ENCODE measurements at regions not wholly inside any gene's neighbourhood (a gene's known extent, or its start where the extent isn't known, plus 50 kb on each side); places are given as distances from the start of the nearest gene placed in this dataset.

GRCh38 chr10:130606001-130606405, 469.8 kb downstream of the GLRX3 start:
- no peak for DNase-seq (ENCODE audit: low read depth in 2 of 2, low spot score in 1 of 2)

DNA sequence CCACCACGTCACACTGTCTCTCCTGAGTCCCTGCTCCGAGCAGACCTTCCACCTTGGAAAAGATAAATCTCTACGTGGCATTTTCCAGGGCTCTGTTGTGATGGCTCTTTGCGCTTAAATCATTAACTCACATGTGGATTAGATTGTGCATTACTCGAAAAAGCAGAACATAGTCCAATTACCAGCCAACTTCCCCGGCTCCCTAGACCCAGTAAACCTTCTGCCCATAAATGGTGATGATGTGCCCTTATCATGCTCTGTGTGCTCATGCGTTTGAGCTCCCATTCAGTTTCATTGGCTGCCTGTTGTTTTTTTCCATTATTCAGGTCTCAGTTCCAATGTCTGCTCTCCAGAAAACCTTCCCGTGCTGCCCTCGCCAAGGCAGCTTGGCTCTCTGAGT, 471.2 kb downstream of the GLRX3 start:
- DNase-seq (ENCODE audit: low read depth in 2 of 2, low spot score in 1 of 2), result no peak

DNA sequence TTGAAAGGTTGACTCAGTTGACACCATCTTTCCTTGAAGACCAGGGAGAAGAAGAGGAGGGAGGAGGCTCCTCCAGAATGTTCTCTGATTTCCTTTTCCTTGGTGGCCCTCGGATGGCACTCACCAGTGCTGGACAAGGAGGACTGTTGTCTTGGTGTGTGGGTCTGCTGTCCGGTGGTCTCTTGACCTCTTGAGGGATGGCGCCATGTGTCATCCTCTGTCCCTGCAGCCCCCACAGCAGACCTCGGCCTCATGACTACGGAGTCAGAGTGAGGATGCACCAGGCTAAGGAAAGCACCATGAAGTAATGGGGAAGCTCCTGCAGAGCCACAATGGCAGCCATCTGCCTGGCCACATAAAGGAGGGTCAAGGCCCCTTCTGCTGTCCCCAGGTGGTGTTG, 475.0 kb downstream of the GLRX3 start:
- DNase-seq (ENCODE audit: low read depth in 2 of 2, low spot score in 1 of 2), result no peak

DNA sequence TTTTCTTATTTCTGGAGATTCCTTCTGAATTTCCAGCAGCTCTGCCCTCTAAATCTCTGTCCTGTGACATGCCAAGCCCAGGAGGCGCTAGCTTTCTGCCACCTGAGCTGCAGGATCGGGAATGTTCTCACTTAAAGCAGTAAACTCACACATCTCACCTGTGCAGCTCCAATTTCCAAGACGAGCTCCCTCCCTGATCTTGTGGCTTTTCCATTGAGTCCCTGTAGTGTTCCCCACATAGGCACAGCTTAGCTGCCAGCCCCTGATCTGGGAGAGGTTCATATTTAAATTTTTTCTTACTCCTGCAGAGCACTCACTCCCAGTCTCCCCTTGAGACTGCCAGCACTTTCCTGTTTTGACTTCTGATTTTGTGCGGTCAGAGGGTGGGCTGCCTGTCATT, 479.3 kb downstream of the GLRX3 start:
- DNase-seq (ENCODE audit: low read depth in 2 of 2, low spot score in 1 of 2), result no peak

DNA sequence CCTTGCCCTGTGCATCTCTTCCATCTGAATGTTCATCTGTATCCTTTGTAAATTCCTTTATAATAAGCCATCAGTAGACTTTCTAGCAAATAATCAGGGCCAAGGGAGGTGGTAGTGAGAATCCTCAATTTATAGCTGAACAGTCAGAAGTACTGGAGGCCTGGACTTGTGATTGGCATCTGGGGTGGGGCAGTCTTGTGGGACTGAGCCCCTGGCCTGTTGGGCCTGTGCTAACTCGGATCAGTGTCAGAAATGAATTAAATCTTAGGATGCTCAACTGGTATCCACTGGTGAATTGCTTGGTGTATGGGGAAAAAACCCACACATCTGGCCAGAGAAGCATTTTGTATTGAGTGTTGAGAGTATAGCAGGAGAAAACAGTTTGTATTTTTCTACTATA, 481.8 kb downstream of the GLRX3 start:
- DNase-seq (ENCODE audit: low read depth in 2 of 2, low spot score in 1 of 2), result no peak

- no peak for DNase-seq (ENCODE audit: low read depth in 2 of 2, low spot score in 1 of 2)
Measured at GRCh38 chr10:130618647-130619046, 482.5 kb downstream of the GLRX3 start.

GRCh38 chr10:130621231-130621775, 485.1 kb downstream of the GLRX3 start:
- no peak for DNase-seq (ENCODE audit: low read depth in 2 of 2, low spot score in 1 of 2)

DNA sequence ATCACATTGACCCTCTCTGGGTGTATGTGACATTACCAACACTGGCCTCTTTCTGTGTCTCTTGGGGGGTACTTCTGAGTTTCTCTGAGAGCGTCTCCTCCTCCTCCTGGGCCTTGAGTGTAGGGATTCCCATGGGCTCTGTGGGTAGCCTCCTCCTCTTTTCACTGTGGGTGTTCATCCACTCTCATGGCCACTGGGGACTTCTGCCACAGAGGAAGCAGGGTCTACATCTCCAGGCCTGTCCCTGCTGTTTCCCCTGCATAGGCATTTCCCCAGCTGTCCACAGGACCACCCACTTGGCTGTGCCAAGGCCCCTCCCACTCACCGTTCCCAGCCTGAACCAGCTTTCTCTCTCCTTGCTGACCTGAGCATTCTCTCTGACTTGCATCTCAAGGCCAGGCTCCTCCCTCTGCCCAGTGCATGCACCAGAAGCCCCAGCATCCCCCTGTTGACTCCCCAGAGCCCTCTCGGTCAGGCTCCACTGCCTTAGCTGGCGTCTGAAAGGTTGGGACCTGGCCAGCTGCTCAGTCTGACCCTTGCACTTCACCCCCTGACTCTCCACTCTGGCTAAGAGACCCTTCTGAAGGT, 487.6 kb downstream of the GLRX3 start:
- DNase-seq (ENCODE audit: low read depth in 2 of 2, low spot score in 1 of 2), result no peak

DNA sequence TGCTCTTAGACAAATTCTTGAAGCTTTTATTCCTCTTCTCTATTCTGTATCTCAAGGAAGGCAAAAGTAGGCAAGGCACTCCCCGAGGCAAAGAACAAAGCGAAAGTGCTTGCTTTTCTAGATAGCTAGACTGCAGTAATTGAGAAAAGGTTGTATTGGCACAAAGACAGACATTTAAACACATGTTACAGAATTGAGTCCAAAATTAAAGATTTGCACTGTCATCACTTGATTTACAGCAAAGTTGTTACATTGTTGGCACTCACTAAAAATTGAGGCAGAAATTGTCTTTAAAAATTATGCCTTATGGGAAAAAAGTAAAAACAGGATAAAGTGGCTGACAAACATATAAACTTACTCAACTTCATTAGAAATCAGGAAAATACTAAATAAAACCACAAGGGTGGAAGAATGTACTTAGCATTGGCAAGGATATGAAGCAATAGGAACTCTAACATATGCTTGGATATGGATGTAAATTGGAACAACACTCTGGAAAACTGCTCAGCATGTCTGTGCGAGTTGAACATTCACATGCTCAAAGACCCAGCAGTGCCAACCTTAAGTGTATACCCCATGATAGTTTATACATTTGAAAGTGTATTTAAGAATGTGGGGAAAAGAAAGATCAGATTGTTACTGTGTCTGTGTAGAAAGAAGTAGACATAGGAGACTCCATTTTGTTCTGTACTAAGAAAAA, 491.3 kb downstream of the GLRX3 start:
- no peak for DNase-seq (ENCODE audit: low read depth in 2 of 2, low spot score in 1 of 2)

DNA sequence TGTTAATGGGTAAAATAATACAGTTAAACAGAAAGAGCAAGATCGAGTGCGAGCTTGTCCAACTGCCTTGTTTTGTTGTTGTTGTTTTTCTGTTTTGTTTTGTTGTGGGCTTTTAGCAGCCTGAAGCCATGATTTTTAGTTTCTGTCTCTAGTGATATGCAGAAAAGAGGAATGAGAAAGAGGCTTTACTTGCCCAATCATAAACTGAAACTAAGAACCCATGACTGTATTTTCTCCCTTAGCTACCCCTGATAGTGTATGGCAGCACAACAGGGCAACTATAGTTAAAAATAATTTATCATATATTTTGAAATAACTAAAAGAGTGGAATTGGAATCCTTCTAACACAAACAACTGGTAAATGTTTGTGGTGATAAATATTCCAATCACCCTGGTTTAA, 493.9 kb downstream of the GLRX3 start:
- no peak for DNase-seq (ENCODE audit: low read depth in 2 of 2, low spot score in 1 of 2)

GRCh38 chr10:130631142-130632096, 495.2 kb downstream of the GLRX3 start:
- DNase-seq (ENCODE audit: low read depth in 2 of 2, low spot score in 1 of 2), result no peak

DNA sequence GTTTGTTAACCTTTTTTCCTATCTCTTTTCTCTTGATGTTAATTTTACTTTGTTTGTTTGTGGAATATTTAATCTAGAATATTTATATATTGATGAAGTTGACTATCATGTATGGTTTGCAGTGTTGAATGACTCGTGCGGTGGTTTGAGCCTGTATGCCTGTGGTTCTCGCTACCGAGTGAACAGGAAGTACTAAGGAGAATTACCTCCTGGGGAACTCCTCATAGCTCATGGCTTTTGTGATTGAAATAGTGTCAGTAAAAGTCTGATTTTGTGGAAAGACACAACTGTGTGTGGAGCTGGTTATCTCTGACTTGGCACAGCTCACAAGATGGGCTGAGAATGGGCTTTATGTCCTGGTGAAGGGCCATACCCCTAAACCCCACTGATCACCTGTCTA, 498.6 kb downstream of the GLRX3 start:
- no peak for DNase-seq (ENCODE audit: low read depth in 2 of 2, low spot score in 1 of 2)

DNA sequence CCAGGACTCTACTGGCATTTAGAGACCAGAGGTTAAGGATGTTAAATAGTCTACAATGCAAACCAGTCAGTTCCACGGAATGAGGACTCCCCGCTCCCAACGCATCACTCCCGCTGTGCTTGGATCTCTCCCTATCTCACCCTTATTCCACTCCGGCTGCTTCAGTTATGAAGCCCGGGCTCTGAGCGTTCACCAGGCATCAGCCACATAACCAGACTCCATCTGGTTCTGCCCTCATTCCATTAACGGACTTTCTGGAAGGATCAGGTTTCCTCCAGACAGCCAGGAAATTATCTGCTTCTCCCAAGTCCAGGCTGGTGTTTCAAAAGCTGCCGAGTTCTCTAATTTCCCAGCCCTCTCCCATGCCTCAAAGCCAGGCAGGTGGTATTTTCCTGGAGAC, 499.3 kb downstream of the GLRX3 start:
- DNase-seq (ENCODE audit: low read depth in 2 of 2, low spot score in 1 of 2), result no peak

GRCh38 chr10:130636313-130636930, 500.2 kb downstream of the GLRX3 start:
- DNase-seq (ENCODE audit: low read depth in 2 of 2, low spot score in 1 of 2), result no peak

GRCh38 chr10:130637089-130637676, 501.0 kb downstream of the GLRX3 start:
- no peak for DNase-seq (ENCODE audit: low read depth in 2 of 2, low spot score in 1 of 2)

DNA sequence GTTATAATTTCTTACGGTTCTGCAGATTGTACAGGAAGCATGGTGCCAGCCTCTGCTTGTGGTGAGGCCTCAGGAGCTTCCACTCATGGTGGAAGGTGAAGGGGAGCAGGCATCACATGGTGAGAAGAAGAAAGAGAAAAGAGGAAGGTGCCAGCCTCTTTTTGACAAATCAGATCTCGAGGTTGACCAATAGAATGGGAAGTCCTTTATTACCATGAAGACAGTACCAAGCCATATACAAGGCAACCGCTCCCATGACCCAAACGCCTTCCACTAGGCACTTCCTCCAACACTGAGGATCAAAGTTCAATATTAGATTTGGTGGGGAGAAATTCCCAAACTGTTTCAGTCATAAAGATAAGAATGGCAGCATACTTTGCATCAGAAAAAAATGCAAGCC, 502.8 kb downstream of the GLRX3 start:
- no peak for DNase-seq (ENCODE audit: low read depth in 2 of 2, low spot score in 1 of 2)

DNA sequence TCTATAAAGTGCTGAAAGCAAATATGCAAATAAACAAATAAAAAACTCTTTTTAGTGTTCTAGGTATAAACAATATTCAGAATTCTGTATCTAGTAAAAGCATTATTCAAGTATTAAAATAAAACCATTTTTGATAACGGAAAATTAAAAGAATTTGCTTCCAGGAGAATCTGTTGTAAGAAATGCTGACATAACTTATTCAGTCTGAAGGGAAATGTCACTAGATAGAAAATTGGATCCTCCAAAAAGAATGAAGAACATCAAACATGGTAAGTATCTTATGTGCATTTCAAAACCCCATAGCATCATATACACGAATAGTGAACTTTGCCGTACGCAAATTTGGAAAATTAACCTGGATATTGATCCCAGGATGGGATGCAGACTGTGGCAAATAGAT, 506.7 kb downstream of the GLRX3 start:
- DNase-seq (ENCODE audit: low read depth in 2 of 2, low spot score in 1 of 2), result no peak

DNA sequence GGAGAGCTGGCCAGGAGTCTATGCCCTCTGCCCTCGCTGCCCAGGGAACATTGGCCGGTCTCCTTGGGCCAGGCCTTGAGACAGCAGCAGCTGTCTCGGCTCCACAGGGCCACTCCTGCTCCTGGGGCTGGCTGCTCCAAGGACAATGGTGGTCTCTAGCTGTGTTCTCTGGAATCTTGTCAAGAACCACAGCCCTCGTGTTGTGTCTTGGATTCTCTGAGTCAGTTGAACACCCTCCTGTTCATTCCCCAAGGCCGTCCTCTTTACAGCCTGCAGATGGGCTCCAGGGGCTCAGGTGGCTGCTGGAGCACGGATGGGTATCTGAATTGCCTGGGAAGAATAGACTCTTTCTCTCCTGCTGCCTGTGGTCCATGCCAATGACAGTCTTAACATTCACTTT, 511.1 kb downstream of the GLRX3 start:
- no peak for DNase-seq (ENCODE audit: low read depth in 2 of 2, low spot score in 1 of 2)

DNA sequence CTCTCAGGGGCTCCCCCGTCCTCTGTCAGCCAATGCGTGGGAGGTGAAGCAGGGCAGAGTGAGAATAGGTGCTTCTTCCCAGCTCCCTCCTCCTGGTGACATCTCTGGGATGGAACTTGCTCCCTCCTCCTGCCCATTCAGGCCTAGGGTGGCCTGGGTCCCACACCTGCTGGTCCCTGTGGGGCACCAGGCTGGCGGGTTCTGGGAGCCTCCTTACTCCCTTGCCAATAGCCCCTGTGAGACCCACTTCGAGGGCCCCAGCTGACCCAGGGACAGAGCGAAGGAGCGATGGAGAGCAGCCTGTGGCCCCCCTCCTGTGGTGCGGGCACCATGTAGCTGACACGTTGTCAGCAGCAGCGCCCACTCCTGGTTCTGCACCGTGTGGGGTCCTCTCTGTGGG, 512.6 kb downstream of the GLRX3 start:
- DNase-seq (ENCODE audit: low read depth in 2 of 2, low spot score in 1 of 2), result no peak

GRCh38 chr10:130652544-130652943, 516.4 kb downstream of the GLRX3 start:
- no peak for DNase-seq (ENCODE audit: low read depth in 2 of 2, low spot score in 1 of 2)

DNA sequence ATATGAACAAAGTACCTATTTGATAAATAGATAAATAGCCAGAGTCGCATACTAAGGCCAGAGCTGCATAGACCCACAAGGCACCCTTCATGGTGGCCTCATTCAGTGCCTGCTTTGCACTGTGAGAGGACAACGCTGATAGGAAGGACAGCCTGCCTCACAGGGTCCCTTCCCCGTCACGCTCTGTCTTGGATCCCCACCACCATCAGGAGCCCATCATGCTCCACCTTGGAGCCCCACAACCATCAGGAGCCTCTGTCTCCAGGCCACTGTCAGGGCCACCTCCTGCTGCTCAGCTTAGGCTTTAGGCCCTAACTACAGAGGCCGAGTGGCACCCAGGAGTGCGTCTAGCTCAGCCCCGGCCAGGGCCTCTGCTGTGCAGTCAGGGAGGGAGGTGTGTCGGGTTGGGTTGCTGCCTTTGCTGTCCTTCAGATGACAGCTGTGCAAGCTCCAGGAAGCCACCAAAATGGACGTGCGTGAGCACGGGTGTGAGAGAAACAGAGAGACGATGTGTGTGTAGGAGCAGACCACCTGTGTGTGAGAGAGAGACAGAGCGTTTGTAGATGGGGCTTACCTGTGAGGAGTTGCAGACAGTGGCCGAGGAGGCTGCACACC, 516.9 kb downstream of the GLRX3 start:
- DNase-seq (ENCODE audit: low read depth in 2 of 2, low spot score in 1 of 2), result no peak
